ENCODE measurements at regions not wholly inside any gene's neighbourhood (a gene's known extent, or its start where the extent isn't known, plus 50 kb on each side); places are given as distances from the start of the nearest gene placed in this dataset.

GRCh38 chr5:89729623-89730301 is 679.8 kb downstream of the CETN3 start:
- no peak for DNase-seq (ENCODE audit: low read depth)

- no peak for DNase-seq (ENCODE audit: low read depth)
These were observed 680.8 kb downstream of the CETN3 start for GRCh38 chr5:89728750-89729149.

GRCh38 chr5:89728134-89728533 is 681.4 kb downstream of the CETN3 start:
- DNase-seq (ENCODE audit: low read depth), result no peak

GRCh38 chr5:89724379-89725095 is 685.0 kb downstream of the CETN3 start:
- no peak for DNase-seq (ENCODE audit: low read depth)

GRCh38 chr5:89723907-89724306 is 685.6 kb downstream of the CETN3 start:
- DNase-seq (ENCODE audit: low read depth), result no peak

- DNase-seq (ENCODE audit: low read depth), result no peak
These were observed 687.0 kb downstream of the CETN3 start for GRCh38 chr5:89722538-89722937.

- DNase-seq (ENCODE audit: low read depth), result no peak
These were observed 687.6 kb downstream of the CETN3 start for GRCh38 chr5:89721931-89722330.

- DNase-seq (ENCODE audit: low read depth), result no peak
These were observed 688.2 kb downstream of the CETN3 start for GRCh38 chr5:89721353-89721752.

- DNase-seq (ENCODE audit: low read depth), result no peak
These were observed 697.3 kb downstream of the CETN3 start for GRCh38 chr5:89712134-89712700.

- DNase-seq (ENCODE audit: low read depth), result no peak
These were observed 698.0 kb downstream of the CETN3 start for GRCh38 chr5:89711526-89711925.

GRCh38 chr5:89710006-89710405 is 699.5 kb downstream of the CETN3 start:
- no peak for DNase-seq (ENCODE audit: low read depth)

- DNase-seq (ENCODE audit: low read depth), result no peak
These were observed 701.7 kb downstream of the CETN3 start for GRCh38 chr5:89707891-89708290.

- no peak for DNase-seq (ENCODE audit: low read depth)
These were observed 702.8 kb downstream of the CETN3 start for GRCh38 chr5:89706731-89707130.

GRCh38 chr5:89703817-89704216 is 705.7 kb downstream of the CETN3 start:
- no peak for DNase-seq (ENCODE audit: low read depth)

GRCh38 chr5:89698028-89698427 is 711.5 kb downstream of the CETN3 start:
- DNase-seq (ENCODE audit: low read depth), result no peak

GRCh38 chr5:89697581-89697980 is 712.0 kb downstream of the CETN3 start:
- no peak for DNase-seq (ENCODE audit: low read depth)

- no peak for DNase-seq (ENCODE audit: low read depth)
These were observed 714.2 kb downstream of the CETN3 start for GRCh38 chr5:89695371-89695770.

GRCh38 chr5:89694026-89694550 is 715.5 kb downstream of the CETN3 start:
- no peak for DNase-seq (ENCODE audit: low read depth)

GRCh38 chr5:89690331-89690730 is 719.2 kb downstream of the CETN3 start:
- no peak for DNase-seq (ENCODE audit: low read depth)

- no peak for DNase-seq (ENCODE audit: low read depth)
These were observed 723.3 kb downstream of the CETN3 start for GRCh38 chr5:89686081-89686765.

- DNase-seq (ENCODE audit: low read depth), result no peak
These were observed 732.9 kb downstream of the CETN3 start for GRCh38 chr5:89676634-89677033.

GRCh38 chr5:89673019-89673418 is 736.5 kb downstream of the CETN3 start:
- no peak for DNase-seq (ENCODE audit: low read depth)

- DNase-seq (ENCODE audit: low read depth), result no peak
These were observed 740.7 kb downstream of the CETN3 start for GRCh38 chr5:89668821-89669220.
